SK-N-SH (cell line): ENCODE measurements at regions not wholly inside any gene's neighbourhood (a gene's known extent, or its start where the extent isn't known, plus 50 kb on each side); places are given as distances from the start of the nearest gene placed in this dataset.
"Not testable (repeated sequence)": the region's sequence is repeated elsewhere in the genome, so short reads cannot be mapped to it uniquely, and the experiment has no call there.

ENCODE experiments used
- CTCF ChIP-seq: fragments of 200-600 bp; sonication (generic); IDR thresholded peaks from 2 replicates; pipeline ENCODE4 v1.6.1; 2017; ENCODE audit warnings: antibody characterized with exemption, mild to moderate bottlenecking, moderate library complexity
- FOXJ3 ChIP-seq: sonication (generic); formaldehyde crosslinking; IDR thresholded peaks from 2 replicates; pipeline ENCODE4 v1.5.1; 2020; ENCODE audit warnings: mild to moderate bottlenecking, missing genetic modification reagents
- NFIC ChIP-seq: IDR thresholded peaks from 2 replicates; pipeline ENCODE4 v1.4.0; 2012; ENCODE audit warnings: borderline replicate concordance

GRCh38 chr16:29222615-29223014 is 183.9 kb downstream of the NPIPB11 start:
- TF ChIP-seq CTCF; FOXJ3 (CRISPR knock-in tag); NFIC: not testable (repeated sequence)
